HG03575 (cell line): ENCODE measurements at regions not wholly inside any gene's neighbourhood (a gene's known extent, or its start where the extent isn't known, plus 50 kb on each side); places are given as distances from the start of the nearest gene placed in this dataset.
"Not testable (repeated sequence)": the region's sequence is repeated elsewhere in the genome, so short reads cannot be mapped to it uniquely, and the experiment has no call there.

Experiments
- ATAC-seq: cut with Tn5 transposase; IDR thresholded peaks from one replicate; pipeline ENCODE4 v1.9.1; 2021; ENCODE audit not compliant: unreplicated experiment, insufficient number of reproducible peaks, low FRiP score; ENCODE audit errors: extremely low read depth

DNA sequence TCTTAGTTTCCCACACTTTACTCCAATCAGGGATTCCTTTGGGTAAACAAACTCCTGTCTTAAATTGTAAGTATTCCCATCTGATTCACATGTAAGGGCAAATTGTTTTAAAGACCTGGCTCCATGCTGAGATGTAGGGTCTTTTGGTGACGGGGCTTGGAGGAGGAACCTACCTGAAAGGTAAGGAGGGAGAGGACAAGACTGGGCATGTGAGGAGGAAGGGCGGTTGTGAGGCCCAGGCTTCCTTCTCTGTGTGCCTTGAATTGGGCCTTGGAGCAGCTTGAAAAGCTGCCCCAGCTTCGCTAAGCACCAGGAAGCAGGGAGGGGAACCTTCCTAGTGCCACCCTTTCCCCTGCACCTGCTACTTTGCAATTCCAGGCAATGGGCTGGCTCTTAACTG is 86.8 kb downstream of the C9orf152 start:
- no peak for ATAC-seq

DNA sequence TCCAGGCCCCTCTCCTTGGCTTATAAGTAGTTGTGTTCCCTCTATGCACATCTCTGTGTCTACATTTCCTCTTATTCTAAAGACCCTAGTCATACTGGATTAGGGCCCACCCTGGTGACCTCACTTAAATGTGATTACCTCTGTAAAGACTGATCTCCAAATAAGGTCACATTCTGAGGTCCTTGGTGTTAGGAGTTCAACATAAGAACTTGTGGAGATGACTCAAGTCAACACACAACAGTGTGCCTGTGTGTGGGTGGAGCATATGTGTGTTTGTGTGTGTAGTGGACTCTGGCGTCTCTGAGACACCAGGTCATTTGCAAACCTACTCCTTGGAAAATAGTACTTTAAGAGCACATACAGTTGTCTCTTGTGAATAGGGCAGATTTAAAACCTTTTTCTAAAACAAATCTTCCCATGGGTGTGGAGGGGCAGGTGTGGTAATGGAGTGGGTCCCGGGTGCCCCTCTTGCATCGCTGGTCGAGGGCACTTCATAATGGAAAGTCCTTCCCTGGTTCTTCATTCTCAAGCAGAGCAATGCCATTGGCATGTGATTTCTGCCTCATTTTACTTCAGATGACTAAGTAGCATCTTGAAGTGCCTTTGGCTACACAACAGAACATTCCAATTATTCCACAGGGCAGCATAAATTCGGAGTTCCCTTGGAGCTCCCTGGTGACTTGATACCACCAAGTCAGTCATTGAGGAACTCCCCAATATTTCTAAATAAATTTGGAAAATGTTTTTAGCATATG is 84.4 kb downstream of the C9orf152 start:
- ATAC-seq, result no peak

DNA sequence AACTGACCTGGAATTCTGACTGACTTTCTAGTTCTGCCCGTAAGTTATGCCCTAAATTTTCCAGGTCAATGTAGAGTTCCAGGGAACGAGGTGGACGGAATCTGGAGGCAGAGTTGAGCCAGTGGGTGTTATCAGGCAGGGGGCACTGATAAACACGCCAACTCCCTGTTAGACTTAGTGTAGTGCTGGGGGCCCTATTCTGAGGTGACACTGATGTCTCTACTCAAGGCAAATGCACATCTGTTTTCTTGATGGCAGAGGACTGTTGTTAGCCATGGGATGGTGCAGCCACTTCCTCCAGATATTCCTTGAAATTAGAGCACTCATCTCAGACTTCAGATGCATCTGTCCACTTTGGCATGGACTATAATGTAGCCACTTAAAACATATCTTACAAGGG is 83.5 kb downstream of the C9orf152 start:
- ATAC-seq, result no peak

DNA sequence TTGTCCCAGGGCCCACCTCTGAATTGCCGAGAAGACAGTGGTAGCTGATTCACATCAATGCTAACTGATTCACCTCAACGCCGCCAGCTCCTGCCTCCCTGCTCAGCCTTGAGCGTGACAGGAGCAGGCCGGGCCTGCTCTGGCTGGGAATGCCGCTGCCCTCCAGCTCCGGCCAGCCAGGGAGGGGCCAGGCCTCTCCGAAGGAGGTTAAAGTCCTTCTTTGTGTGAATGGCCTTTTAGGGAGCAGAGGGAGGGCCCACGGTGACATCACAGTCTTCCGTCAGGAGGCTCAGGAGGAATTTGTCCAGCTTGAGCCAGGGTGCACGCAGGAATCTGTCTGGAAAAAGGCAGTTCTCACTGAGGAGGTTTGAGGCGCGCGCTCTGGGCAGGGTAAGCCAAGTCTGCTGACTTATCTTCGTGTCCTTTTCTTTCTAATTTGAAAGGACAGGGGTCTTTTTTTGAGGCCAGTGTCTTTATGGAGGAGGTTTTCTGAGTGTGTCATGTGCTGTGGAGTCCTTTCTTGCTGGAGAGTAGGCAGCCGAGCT is 82.7 kb downstream of the C9orf152 start:
- ATAC-seq, result no peak

DNA sequence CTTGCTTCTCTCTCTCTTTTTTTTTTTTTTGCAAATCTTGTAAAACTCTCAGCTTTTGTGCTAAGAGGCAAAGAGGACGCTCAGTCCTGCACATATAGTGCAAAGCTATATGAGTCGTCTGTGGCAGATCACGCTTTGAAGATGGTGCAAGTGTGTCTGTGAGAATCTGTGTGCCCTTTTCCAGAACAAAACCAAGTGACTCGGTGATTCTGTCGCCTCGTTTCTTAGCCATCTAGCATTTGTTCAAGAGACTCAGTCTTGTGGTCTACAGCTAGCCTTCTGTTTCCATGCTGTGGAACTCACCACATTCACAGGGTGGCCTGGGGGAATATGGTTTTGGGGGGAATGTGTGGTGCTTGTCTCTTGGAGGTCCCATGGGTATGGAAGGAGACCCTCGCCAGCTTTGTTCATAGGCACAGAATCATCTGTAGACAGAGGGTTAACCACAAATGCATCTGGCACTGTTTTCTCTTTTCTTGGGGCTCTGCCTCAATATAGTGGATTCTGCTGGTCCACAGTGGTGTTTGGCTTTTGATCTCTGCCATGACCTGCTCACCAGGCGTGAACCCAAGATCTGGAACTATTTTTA is 82.1 kb downstream of the C9orf152 start:
- ATAC-seq, result no peak

DNA sequence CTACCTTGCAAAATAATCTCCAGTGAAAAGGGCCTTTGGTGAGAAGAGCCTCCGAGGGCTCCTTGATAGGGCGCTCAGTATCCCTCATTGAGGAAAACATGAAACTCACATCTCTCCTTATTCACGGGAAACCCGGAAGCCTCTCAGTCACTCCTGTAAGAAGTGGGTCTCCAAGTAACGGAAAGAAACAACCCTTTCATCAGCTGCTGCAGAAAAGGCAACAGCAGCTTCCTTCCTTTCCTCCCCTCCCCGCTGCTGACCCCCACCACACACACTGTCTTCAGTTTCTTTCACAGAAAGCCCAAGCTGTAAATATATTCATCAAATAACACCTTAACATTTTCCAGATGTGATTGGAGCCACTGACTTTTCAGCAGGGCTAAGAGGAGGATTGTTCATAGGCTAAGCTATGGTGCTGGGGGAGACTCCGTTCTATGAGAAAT is 81.4 kb downstream of the C9orf152 start:
- no peak for ATAC-seq

DNA sequence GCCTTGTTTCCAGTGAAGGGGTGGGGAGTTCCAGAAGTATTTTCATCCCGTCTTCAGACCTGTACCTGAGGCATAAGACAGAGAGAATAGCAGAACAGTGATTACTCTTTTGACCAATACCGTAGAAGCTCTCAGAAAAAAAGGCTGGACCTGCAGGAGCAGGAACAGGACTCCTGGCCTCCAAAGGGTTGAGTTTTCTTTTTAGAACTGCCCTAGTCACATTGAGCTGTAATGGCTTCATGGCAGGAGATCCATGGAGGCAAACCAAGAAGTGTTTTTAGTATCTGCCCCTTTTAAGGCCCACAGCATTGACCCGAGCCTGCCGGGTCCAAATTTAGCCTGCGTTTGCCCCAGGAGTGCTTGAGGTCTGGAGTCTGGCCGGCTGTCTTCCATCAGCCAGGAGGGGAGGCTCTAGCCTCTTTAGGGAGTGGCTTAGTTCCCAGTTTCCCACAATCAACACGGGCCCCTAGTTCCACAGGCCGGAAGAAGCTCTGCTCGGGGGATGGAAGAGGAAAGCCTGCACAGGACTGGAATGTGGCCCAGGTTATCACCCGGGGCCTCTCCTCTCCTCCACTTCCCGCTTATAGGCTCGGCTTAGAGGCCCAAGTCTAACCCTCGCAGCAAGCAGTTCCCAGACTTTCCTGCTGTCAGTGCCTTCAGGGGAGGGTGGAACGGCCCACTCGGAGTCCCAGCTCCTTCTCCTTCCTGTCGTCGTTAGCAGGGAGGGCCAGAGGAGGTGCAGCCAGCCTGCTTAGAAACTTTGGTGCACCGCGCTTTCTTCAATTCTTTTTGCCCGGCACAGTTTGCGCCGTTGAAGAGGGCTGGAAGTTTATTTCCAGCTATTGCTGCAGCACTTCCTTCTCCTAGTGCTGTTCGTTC is 80.7 kb downstream of the C9orf152 start:
- no peak for ATAC-seq

DNA sequence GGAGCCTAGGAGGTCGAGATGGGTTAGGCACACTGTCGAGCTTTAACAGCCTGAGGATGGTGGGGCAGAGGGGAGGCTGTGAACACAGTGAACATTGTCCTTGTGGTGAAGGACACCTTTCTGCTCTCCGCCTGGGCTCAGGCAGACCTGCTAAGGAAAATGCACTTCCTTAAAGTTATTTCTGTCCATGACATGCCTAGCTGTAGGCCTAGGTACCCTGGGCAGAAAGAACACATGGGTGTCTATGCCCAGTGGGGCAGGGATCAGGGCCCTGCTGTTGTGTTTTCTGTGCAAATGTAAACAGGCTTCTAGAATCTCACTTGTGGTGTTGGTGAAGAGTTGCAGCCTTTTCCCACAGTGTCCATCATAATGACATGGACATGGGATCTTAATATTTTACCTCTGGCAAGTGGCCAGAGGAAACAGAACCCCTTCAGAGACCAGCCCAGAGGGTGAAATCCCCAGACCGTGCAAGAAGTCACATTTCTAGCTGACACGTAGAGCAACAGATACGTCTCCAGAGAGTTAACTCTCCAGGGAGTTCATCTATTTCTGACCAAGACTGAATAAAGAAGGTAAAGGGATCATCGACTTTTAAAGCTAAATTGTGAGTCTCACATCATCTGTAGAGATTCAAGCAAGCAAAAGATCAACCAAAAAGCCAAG is 79.2 kb downstream of the C9orf152 start:
- ATAC-seq, result peak; percentile 70

DNA sequence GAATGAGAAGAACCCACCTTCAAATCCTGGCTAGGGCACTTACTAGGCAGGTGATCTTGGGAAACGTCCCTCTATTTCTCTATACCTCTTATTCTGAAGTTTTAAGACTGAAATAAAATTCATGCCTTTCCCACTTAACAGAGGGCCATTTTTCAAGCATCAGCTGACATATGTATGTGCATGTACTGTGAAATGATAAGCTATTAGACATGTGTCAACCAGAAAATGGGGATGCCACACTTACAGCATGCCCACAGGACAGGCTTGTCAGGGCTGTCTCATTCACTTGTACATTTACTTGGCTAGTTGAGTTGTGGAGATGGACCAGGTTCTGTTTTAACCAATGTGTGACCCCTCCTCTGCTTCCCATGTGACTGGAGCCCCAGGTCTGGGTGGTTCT is 78.5 kb downstream of the C9orf152 start:
- no peak for ATAC-seq

DNA sequence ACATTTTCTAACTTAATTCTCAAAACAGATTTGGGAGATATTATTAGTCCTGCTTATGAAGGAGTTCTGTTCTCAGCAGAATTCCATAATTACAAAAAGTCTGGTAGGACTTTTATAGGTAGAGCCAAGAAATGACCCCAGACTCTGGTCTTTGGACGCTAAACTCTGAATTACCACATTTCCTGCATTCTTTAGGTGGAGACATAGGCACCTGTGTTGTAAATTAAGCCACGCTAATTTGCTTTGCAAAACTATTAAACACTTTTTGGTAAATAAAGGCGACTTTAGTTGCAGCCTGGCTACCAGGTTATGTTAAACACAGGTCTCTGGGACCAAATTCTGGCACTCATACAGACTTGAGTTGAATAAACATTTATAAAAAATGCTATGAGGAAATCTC is 77.7 kb downstream of the C9orf152 start:
- no peak for ATAC-seq

DNA sequence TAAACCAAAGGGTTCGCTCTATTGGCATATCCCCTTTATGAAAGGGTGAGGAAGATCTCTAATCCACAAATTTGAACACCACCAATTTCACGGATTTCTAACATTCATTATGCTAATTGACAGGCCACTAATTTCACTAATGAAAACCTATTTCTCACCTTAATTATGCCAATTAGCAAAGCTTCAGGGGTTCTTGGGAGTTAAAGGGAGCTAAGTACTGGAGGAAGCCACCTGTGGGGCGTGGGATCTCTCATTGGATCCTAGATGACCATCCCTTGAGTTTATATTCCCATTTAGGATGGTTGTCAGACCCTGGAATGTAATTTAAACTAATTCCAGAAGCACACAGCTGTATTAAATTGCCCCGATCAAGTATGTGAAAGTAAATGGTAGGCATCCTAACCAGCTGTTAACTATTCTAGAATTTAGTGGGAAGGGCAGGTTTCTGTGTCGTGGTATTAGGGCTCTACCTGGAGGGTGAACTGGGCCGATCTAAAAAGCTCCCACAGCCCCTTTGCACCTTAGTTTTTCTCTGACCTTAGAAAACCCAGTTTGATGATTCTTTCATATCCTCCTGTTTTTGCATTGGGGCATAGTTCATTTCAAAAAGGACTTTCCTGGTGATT is 77.1 kb downstream of the C9orf152 start:
- no peak for ATAC-seq

DNA sequence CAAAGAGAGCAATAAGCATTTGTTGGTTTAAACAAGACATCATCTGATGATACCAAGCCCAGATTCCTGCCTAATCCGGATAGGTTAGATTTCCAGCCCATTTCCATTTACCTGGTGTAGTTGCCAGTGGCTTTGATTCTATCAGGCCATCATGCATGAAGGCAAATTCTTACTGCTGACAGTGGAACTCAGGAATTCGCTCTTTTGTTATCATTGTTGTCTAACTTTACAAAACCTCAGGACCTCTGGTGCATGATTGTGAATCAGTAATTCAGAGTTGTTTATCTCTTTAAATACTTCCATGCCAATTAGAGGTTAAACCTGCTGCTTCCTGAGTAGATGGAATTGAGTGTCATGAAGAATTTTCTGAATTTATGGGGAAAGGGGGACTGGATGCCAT is 76.5 kb downstream of the C9orf152 start:
- no peak for ATAC-seq

DNA sequence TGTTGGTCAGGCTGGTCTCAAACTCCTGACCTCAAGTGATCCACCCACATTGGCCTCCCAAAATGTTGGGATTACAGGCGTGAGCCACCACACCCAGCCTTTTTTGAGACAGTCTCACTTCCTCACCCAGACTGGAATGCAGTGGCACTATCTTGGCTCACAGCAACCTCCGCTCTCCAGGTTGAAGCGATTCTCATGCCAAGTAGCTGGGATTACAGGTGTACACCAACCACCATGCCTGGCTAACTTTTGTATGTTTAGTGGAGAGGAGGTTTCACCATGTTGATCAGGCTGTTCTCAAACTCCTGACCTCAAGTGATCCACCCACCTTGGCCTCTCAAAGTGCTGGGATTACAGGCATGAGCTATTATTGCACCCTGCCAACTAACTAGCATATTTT is 75.4 kb downstream of the C9orf152 start:
- ATAC-seq, result not testable (repeated sequence)

DNA sequence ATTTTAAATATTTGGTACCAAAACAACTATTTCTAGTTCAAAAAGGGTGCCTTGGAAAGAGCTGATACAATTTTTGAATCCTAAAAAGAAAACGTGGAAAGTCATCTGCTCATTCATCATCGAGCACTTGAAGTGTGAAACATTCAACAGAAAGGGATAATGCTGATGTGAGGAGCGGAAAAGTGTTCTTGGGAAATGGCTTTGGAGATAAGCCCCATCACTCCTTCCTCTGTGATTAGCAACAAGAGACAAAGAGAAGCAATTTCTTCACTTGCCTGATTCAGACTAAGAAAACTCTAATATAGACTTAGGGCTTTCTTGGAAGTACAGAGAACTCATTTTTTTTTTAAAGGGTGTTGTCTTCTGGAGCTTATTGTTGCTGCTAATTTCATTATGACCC is 74.9 kb downstream of the C9orf152 start:
- no peak for ATAC-seq

DNA sequence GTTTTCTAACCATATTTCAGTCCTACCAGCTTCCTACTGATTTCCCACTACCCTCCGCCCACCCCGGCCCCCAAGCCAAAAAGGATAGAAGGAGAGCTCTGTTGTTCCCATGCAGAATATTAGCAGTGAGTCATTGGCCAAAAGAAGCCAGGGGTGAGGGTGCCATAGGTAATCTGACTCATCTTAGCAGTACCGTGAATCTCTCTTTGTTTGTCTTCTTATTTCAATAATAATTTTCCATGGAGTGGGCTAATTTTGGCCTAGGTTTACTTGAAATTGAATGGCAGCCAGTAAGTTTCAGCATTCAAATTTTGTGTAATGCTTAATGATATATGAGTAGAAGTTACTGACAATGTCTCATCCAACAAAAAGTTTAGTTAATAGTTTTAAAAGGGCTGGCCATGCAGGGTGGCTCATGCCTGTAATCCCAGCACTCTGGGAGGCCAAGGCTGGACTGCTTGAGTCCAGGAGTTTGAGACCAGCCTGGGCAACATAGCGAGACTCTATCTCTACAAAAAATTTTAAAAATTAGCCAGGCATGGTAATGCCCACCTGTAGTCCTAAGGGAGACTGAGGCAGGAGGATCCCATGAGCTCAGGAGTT is 74.2 kb downstream of the C9orf152 start:
- ATAC-seq, result no peak

DNA sequence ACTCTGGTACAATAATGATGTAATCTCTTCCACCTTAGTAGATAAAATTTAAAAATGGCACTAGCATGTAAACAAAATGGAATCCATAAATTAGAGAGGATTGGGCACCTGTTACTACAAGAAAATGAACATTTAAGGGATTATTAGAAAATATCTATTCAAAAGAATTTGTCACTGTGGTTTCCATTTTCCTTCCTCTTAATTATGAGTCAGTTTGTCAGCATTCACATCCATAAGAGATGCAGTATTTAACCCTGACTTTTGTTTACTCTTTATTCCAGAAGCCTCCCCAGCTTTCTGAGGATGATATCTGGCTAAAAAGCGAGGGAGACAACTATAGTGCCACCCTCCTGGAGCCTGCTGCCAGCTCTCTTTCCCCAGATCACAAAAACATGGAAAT is 72.1 kb downstream of the C9orf152 start:
- ATAC-seq, result no peak

DNA sequence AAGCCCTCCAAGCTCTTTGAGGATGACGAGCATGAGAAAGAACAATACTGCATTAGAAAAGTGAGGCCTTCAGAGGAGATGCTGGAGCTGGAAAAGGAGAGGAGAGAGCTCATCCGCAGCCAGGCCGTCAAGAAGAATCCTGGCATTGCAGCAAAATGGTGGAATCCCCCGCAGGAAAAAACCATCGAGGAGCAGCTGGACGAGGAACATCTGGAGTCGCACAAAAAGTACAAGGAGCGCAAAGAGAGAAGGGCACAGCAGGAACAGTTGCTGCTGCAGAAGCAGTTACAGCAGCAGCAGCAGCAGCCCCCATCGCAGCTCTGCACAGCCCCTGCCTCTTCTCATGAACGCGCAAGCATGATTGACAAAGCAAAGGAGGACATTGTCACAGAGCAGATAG is 71.2 kb downstream of the C9orf152 start:
- ATAC-seq, result no peak

DNA sequence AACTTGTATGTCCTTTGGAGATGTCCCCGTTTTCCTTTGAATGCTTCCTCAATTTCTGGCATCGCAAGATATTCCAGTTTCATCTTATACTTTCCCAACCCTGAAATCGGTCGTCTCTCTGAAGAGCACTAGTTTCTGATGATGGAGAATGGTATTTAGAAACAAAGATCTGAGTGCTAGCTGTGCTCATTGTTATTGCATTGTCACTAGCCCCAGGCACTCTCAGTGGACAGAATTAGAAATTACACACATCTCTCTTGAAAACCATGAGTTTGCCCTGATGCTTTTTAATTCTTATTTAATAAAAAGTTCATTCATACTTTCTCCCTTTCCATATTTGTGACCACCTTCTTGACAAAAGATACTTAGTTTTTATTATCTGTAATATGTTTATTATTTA is 67.7 kb downstream of the C9orf152 start:
- ATAC-seq, result no peak
